Hematopoietic multipotent progenitor cell (in vitro differentiated cells): ENCODE measurements at regions not wholly inside any gene's neighbourhood (a gene's known extent, or its start where the extent isn't known, plus 50 kb on each side); places are given as distances from the start of the nearest gene placed in this dataset.
"Not testable (repeated sequence)": the region's sequence is repeated elsewhere in the genome, so short reads cannot be mapped to it uniquely, and the experiment has no call there.

ENCODE experiments used
- DNase-seq, 3 donors: peaks; one replicate each; pipeline ENCODE4 v3.0.0-alpha.2; 2011 to 2015; ENCODE audit warnings: low read depth in 2 of 3, low spot score in 2 of 3

- DNase-seq = no peak
These were observed 462.6 kb upstream of the PAPPA start for GRCh38 chr9:115690786-115691496.

- no peak for DNase-seq
These were observed 461.9 kb upstream of the PAPPA start for GRCh38 chr9:115691693-115692092.

GRCh38 chr9:115692868-115693267, 460.7 kb upstream of the PAPPA start:
- DNase-seq = not testable (repeated sequence)

GRCh38 chr9:115694014-115694413, 459.6 kb upstream of the PAPPA start:
- DNase-seq = no peak

- no peak for DNase-seq
These were observed 458.6 kb upstream of the PAPPA start for GRCh38 chr9:115694991-115695390.

- no peak for DNase-seq
These were observed 440.6 kb upstream of the PAPPA start for GRCh38 chr9:115712981-115713380.

GRCh38 chr9:115715666-115716065, 437.9 kb upstream of the PAPPA start:
- DNase-seq = no peak

- no peak for DNase-seq
These were observed 436.3 kb upstream of the PAPPA start for GRCh38 chr9:115717298-115717697.

- no peak for DNase-seq
These were observed 435.8 kb upstream of the PAPPA start for GRCh38 chr9:115717711-115718173.

- DNase-seq = no peak
These were observed 423.2 kb upstream of the PAPPA start for GRCh38 chr9:115730396-115730795.

- DNase-seq = no peak
These were observed 422.7 kb upstream of the PAPPA start for GRCh38 chr9:115730845-115731244.

GRCh38 chr9:115733318-115734110, 420.1 kb upstream of the PAPPA start:
- no peak for DNase-seq

GRCh38 chr9:115739096-115739875, 414.3 kb upstream of the PAPPA start:
- DNase-seq = no peak

- no peak for DNase-seq
These were observed 412.6 kb upstream of the PAPPA start for GRCh38 chr9:115740986-115741385.

GRCh38 chr9:115743709-115744605, 409.6 kb upstream of the PAPPA start:
- no peak for DNase-seq

- DNase-seq = no peak
These were observed 407.1 kb upstream of the PAPPA start for GRCh38 chr9:115746496-115746895.

GRCh38 chr9:115747731-115748130, 405.9 kb upstream of the PAPPA start:
- DNase-seq = no peak

- DNase-seq = no peak
These were observed 396.9 kb upstream of the PAPPA start for GRCh38 chr9:115756736-115757135.

GRCh38 chr9:115757461-115757860, 396.1 kb upstream of the PAPPA start:
- DNase-seq = no peak

- DNase-seq = no peak
These were observed 395.1 kb upstream of the PAPPA start for GRCh38 chr9:115758441-115758840.
